WTC11 (cell line): ENCODE measurements at regions not wholly inside any gene's neighbourhood (a gene's known extent, or its start where the extent isn't known, plus 50 kb on each side); places are given as distances from the start of the nearest gene placed in this dataset.

Source experiments
- ATAC-seq: fragments of 200-7000 bp; cut with Tn5 transposase; 2 replicates; pipeline ENCODE4 v1.10.0; 2021; ENCODE audit warnings: mild to moderate bottlenecking, moderate library complexity
- CTCF ChIA-PET: fragments of 300-600 bp; sonication (Branson Sonifier 250); formaldehyde crosslinking; loops from one replicate; lab custom pipeline; 2021; ENCODE audit warnings: antibody characterized with exemption; lab: Charles Lee
- POLR2A ChIA-PET: fragments of 350-600 bp; sonication (Branson Sonifier 250); formaldehyde crosslinking; loops from one replicate; lab custom pipeline; 2021; ENCODE audit warnings: antibody characterized with exemption; lab: Charles Lee
- DNase-seq: peaks from one replicate; pipeline ENCODE4 v3.0.0; 2021; ENCODE audit warnings: low spot score
- H3K27ac Mint-ChIP-seq: 2 replicates; pipeline ENCODE4 v1.8.0; 2021; ENCODE audit warnings: mixed read lengths
- H3K27me3 Mint-ChIP-seq: 2 replicates; pipeline ENCODE4 v1.8.0; 2021; ENCODE audit warnings: low read depth, mild to moderate bottlenecking, moderate library complexity, mixed read lengths
- H3K36me3 Mint-ChIP-seq: 2 replicates; pipeline ENCODE4 v1.8.0; 2021; ENCODE audit warnings: mixed read lengths
- H3K4me1 Mint-ChIP-seq: 2 replicates; pipeline ENCODE4 v1.8.0; 2022; ENCODE audit warnings: mixed read lengths
- H3K4me3 Mint-ChIP-seq: 2 replicates; pipeline ENCODE4 v1.8.0; 2021; ENCODE audit warnings: mild to moderate bottlenecking, moderate library complexity, mixed read lengths
- H3K9me3 Mint-ChIP-seq: 2 replicates; pipeline ENCODE4 v1.8.0; 2021; ENCODE audit warnings: mixed read lengths
- ATF3 ChIP-seq: sonication (generic); formaldehyde crosslinking; conservative IDR thresholded peaks from 2 replicates; pipeline ENCODE4 v1.8.1; 2022; ENCODE audit warnings: mild to moderate bottlenecking, missing genetic modification reagents
- ATF6 ChIP-seq: sonication (generic); formaldehyde crosslinking; IDR thresholded peaks from 2 replicates; pipeline ENCODE4 v1.8.1; 2023; ENCODE audit warnings: mild to moderate bottlenecking, missing genetic modification reagents
- CREM ChIP-seq: sonication (generic); formaldehyde crosslinking; IDR thresholded peaks from 2 replicates; pipeline ENCODE4 v1.8.1; 2022; ENCODE audit warnings: mild to moderate bottlenecking, missing genetic modification reagents, moderate library complexity
- CTCF ChIP-seq: fragments of 200-600 bp; IDR thresholded peaks from 2 replicates; pipeline ENCODE4 v1.8.0; 2022; ENCODE audit warnings: antibody characterized with exemption
- E2F5 ChIP-seq: sonication (generic); formaldehyde crosslinking; IDR thresholded peaks from 2 replicates; pipeline ENCODE4 v1.8.1; 2022; ENCODE audit warnings: mild to moderate bottlenecking, moderate library complexity, missing genetic modification reagents
- HMGA2 ChIP-seq: fragments of 250-450 bp; sonication (Bioruptor Pico); IDR thresholded peaks from 2 replicates; pipeline ENCODE4 v1.4.0; 2021; ENCODE audit warnings: mild to moderate bottlenecking, moderate library complexity
- HMGXB4 ChIP-seq: sonication (generic); formaldehyde crosslinking; IDR thresholded peaks from 2 replicates; pipeline ENCODE4 v1.8.1; 2023; ENCODE audit warnings: mild to moderate bottlenecking, moderate library complexity, missing genetic modification reagents
- JAZF1 ChIP-seq: fragments of 250-450 bp; sonication (Bioruptor Pico); IDR thresholded peaks from 2 replicates; pipeline ENCODE4 v1.9.0; 2021; ENCODE audit warnings: moderate library complexity, mild to moderate bottlenecking, inconsistent platforms
- MAX ChIP-seq: sonication (generic); formaldehyde crosslinking; IDR thresholded peaks from 2 replicates; pipeline ENCODE4 v1.8.0; 2022; ENCODE audit warnings: mild to moderate bottlenecking, missing genetic modification reagents
- NFATC4 ChIP-seq: fragments of 250-450 bp; sonication (Bioruptor Pico); IDR thresholded peaks from 2 replicates; pipeline ENCODE4 v1.9.0; 2021; ENCODE audit warnings: mild to moderate bottlenecking
- NFE2L1 ChIP-seq: sonication (generic); formaldehyde crosslinking; IDR thresholded peaks from 2 replicates; pipeline ENCODE4 v1.8.1; 2023; ENCODE audit warnings: missing genetic modification reagents
- PRDM15 ChIP-seq: sonication (generic); formaldehyde crosslinking; IDR thresholded peaks from 2 replicates; pipeline ENCODE4 v1.8.0; 2022; ENCODE audit warnings: missing genetic modification reagents
- PREB ChIP-seq: sonication (generic); formaldehyde crosslinking; IDR thresholded peaks from 2 replicates; pipeline ENCODE4 v1.8.1; 2022; ENCODE audit warnings: mild to moderate bottlenecking, missing genetic modification reagents, moderate library complexity, borderline replicate concordance
- RELA ChIP-seq: sonication (generic); formaldehyde crosslinking; IDR thresholded peaks from 2 replicates; pipeline ENCODE4 v1.8.1; 2022; ENCODE audit warnings: missing genetic modification reagents, mild to moderate bottlenecking, borderline replicate concordance
- TCF7 ChIP-seq: sonication (generic); formaldehyde crosslinking; IDR thresholded peaks from 2 replicates; pipeline ENCODE4 v1.8.0; 2022; ENCODE audit warnings: mild to moderate bottlenecking, low read depth, missing genetic modification reagents, moderate library complexity
- USF1 ChIP-seq: sonication (generic); formaldehyde crosslinking; IDR thresholded peaks from 2 replicates; pipeline ENCODE4 v1.8.0; 2022; ENCODE audit warnings: mild to moderate bottlenecking, missing genetic modification reagents
- ZNF121 ChIP-seq: sonication (generic); formaldehyde crosslinking; IDR thresholded peaks from 2 replicates; pipeline ENCODE4 v1.8.0; 2023; ENCODE audit warnings: missing genetic modification reagents
- ZNF232 ChIP-seq: sonication (generic); formaldehyde crosslinking; IDR thresholded peaks from 2 replicates; pipeline ENCODE4 v1.8.0; 2022; ENCODE audit warnings: mild to moderate bottlenecking, missing genetic modification reagents
- ZNF317 ChIP-seq: sonication (generic); formaldehyde crosslinking; IDR thresholded peaks from 2 replicates; pipeline ENCODE4 v1.8.1; 2023; ENCODE audit warnings: low read depth, mild to moderate bottlenecking, moderate library complexity, missing genetic modification reagents, borderline replicate concordance
- ZNF416 ChIP-seq: fragments of 250-450 bp; sonication (Bioruptor Pico); IDR thresholded peaks from 2 replicates; pipeline ENCODE4 v1.9.0; 2021; ENCODE audit warnings: mild to moderate bottlenecking, inconsistent platforms
- ZNF423 ChIP-seq: fragments of 250-450 bp; sonication (Bioruptor Pico); IDR thresholded peaks from 2 replicates; pipeline ENCODE4 v2.1.2; 2022; ENCODE audit warnings: mild to moderate bottlenecking, moderate library complexity
- ZSCAN18 ChIP-seq: fragments of 250-450 bp; sonication (Bioruptor Pico); IDR thresholded peaks from 2 replicates; pipeline ENCODE4 v2.1.2; 2022; ENCODE audit warnings: mild to moderate bottlenecking, moderate library complexity

GRCh38 chr14:89669193-89669592 is 252.2 kb upstream of the FOXN3 start:
- H3K36me3 Mint-ChIP-seq, result peaks cover 22% of the 10 kb centered on the region
- no peak for TF ChIP-seq ZNF416
- no peak for TF ChIP-seq NFE2L1
- no peak for TF ChIP-seq HMGXB4 (CRISPR knock-in tag)
- TF ChIP-seq ZNF232 (CRISPR knock-in tag), result no peak
- DNase-seq (no peak), ATAC-seq (no peak)
- CTCF ChIA-PET, result no interaction called here
- H3K4me1 Mint-ChIP-seq, result peaks cover 4% of the 10 kb centered on the region
- H3K27ac Mint-ChIP-seq, result no peak overlapping the region
- no peaks in the 10 kb centered on the region for H3K27me3 Mint-ChIP-seq
- POLR2A ChIA-PET, result no interaction called here
- H3K4me3 Mint-ChIP-seq, result no peak overlapping the region
- peaks cover 28% of the 10 kb centered on the region for H3K9me3 Mint-ChIP-seq

GRCh38 chr14:89667983-89668382 is 250.9 kb upstream of the FOXN3 start:
- DNase-seq (no peak), ATAC-seq (no peak)
- CTCF ChIA-PET, result interaction anchor here (0.5 kb wide), 1 partner anchor 101 kb away, joined by 3 read pairs; no protein-coding TSS in a partner anchor
- TF ChIP-seq CTCF (no peak), ATF3 (CRISPR knock-in tag) (no peak), ZNF423 (CRISPR knock-in tag) (no peak), PREB (CRISPR knock-in tag) (no peak), TCF7 (no peak), ZSCAN18 (CRISPR knock-in tag) (no peak), NFATC4 (CRISPR knock-in tag) (no peak), USF1 (no peak), PRDM15 (no peak), MAX (CRISPR knock-in tag) (no peak), CREM (CRISPR knock-in tag) (no peak), E2F5 (no peak), ZNF121 (no peak), HMGA2 (CRISPR knock-in tag) (no peak), JAZF1 (no peak), ATF6 (CRISPR knock-in tag) (no peak), RELA (CRISPR knock-in tag) (no peak), ZNF317 (CRISPR knock-in tag) (no peak)

More at GRCh38 chr14:89667983-89668382, 250.9 kb upstream of the FOXN3 start:
- Mint-ChIP-seq H3K27me3 (no peaks in the 10 kb centered on the region), H3K27ac (no peak overlapping the region), H3K9me3 (peaks cover 28% of the 10 kb centered on the region), H3K4me3 (no peak overlapping the region), H3K4me1 (peaks cover 4% of the 10 kb centered on the region), H3K36me3 (peaks cover 22% of the 10 kb centered on the region)
- POLR2A ChIA-PET, result no interaction called here
